Right lobe of liver (tissue), 6 donors: ENCODE measurements at regions not wholly inside any gene's neighbourhood (a gene's known extent, or its start where the extent isn't known, plus 50 kb on each side); places are given as distances from the start of the nearest gene placed in this dataset.

Experiments used
- ATAC-seq, 4 donors: fragments of 200-7000 bp; cut with Tn5 transposase; one replicate each; pipeline ENCODE4 v1.9.1; 2020; ENCODE audit warnings: mild to moderate bottlenecking in 4 of 4, moderate library complexity in 4 of 4
- DNase-seq, 3 donors: peaks; one replicate each; pipeline ENCODE4 v3.0.0-alpha.2; 2020
- H3K27ac ChIP-seq, 3 donors: fragments of 200-600 bp; one replicate each; pipeline ENCODE4 v1.8.0; 2022
- H3K27me3 ChIP-seq, 2 donors: fragments of 200-600 bp; one replicate each; pipeline ENCODE4 v1.8.0; 2022
- H3K36me3 ChIP-seq, 4 donors: fragments of 200-600 bp; sonication (generic) in 1 of 4; one replicate each; pipeline versions ENCODE4 v1.5.1 to v1.8.0; 2017 to 2022; ENCODE audit warnings: control low read depth in 1 of 4
- H3K4me1 ChIP-seq, 4 donors: fragments of 200-600 bp; sonication (generic) in 1 of 4; one replicate each; pipeline versions ENCODE4 v1.5.1 to v1.8.0; 2017 to 2022; ENCODE audit warnings: control low read depth in 1 of 4
- H3K4me3 ChIP-seq, 3 donors: fragments of 200-600 bp; one replicate each; pipeline ENCODE4 v1.8.0; 2022
- H3K9me3 ChIP-seq, 4 donors: fragments of 200-600 bp; sonication (generic) in 1 of 4; one replicate each; pipeline versions ENCODE4 v1.5.1 to v1.8.0; 2017 to 2022; ENCODE audit warnings: control low read depth in 1 of 4
- CTCF ChIP-seq, 4 donors: fragments of 200-600 bp in 3 of 4; fragments of 450-650 bp in 1 of 4; IDR thresholded peaks; one replicate each; pipeline versions ENCODE4 v1.5.1 to v1.8.0; 2016 to 2022; ENCODE audit warnings: antibody characterized with exemption in 4 of 4, mild to moderate bottlenecking in 2 of 4
- POLR2A ChIP-seq: fragments of 450-650 bp; IDR thresholded peaks from one replicate; pipeline ENCODE4 v1.6.1; 2017; ENCODE audit warnings: antibody characterized with exemption, mild to moderate bottlenecking
- whole genome bisulfite sequencing: methylation state at CpG from one replicate; pipeline ENCODE4 v1.1.6; 2018; ENCODE audit warnings: low coverage, low lambda C conversion rate; ENCODE audit not compliant: insufficient coverage; ENCODE audit errors: missing lambda C conversion rate; 5-methylcytosine and 5-hydroxymethylcytosine counted together
- intact Hi-C, 2 donors: fragments of 100-400 bp; cut with DNase I; formaldehyde crosslinking; loops; one replicate each; pipeline versions ENCODE4 v1.11.2 to v1.14.1; 2022
- donor health status: DM: no; HTN: yes; CAD: no.
- donor health status: DM: no; HTN: no; CAD: no.
- donor health status: DM: no; HTN: no; CAD: no.
- donor health status: DM: no; HTN: yes; CAD: no.
- donor health status: DM: no; HTN: yes; CAD: no.

- Histone ChIP-seq H3K36me3 (no peaks in the 10 kb centered on the region), H3K4me1 (no peaks in the 10 kb centered on the region), H3K4me3 (no peak overlapping the region), H3K27ac (no peak overlapping the region), H3K27me3 (no peaks in the 10 kb centered on the region), H3K9me3 (no peaks in the 10 kb centered on the region)
- intact Hi-C loops: no loop called here
- DNase-seq (no peak), ATAC-seq (no peak)
- TF ChIP-seq CTCF (IDR thresholded peaks at IDR 0.05) (no peak), POLR2A (no peak)
These were observed 991.2 kb downstream of the VRK1 start for GRCh38 chr14:97788364-97788763.

GRCh38 chr14:97788846-97789526 lies 991.8 kb downstream of the VRK1 start:
- no peak for DNase-seq
- intact Hi-C loops: no loop called here
- Histone ChIP-seq H3K4me3 (no peak overlapping the region), H3K36me3 (no peaks in the 10 kb centered on the region), H3K27ac (no peak overlapping the region), H3K4me1 (no peaks in the 10 kb centered on the region), H3K27me3 (no peaks in the 10 kb centered on the region), H3K9me3 (no peaks in the 10 kb centered on the region)
- WGBS: 82% methylated on average over 7 of the region's 7 CpGs
- TF ChIP-seq POLR2A (no peak), CTCF (IDR thresholded peaks at IDR 0.05) (no peak)
- no peak for ATAC-seq

- ATAC-seq (no peak), DNase-seq (no peak)
- H3K9me3 ChIP-seq: no peaks in the 10 kb centered on the region
- H3K4me3 ChIP-seq: no peak overlapping the region
- no peaks in the 10 kb centered on the region for H3K36me3 ChIP-seq
- TF ChIP-seq POLR2A (no peak), CTCF (IDR thresholded peaks at IDR 0.05) (no peak)
- H3K4me1 ChIP-seq: no peaks in the 10 kb centered on the region
- intact Hi-C loops: no loop called here
- 48% methylated on average over 6 of the region's 6 CpGs for WGBS
- no peak overlapping the region for H3K27ac ChIP-seq
- no peaks in the 10 kb centered on the region for H3K27me3 ChIP-seq
These were observed 993.9 kb downstream of the VRK1 start for GRCh38 chr14:97791072-97791471.

- Histone ChIP-seq H3K36me3 (no peaks in the 10 kb centered on the region), H3K4me1 (no peaks in the 10 kb centered on the region), H3K9me3 (no peaks in the 10 kb centered on the region), H3K27ac (no peak overlapping the region), H3K4me3 (no peak overlapping the region), H3K27me3 (no peaks in the 10 kb centered on the region)
- intact Hi-C loops: no loop called here
- TF ChIP-seq CTCF (IDR thresholded peaks at IDR 0.05): no peak
- no peak for TF ChIP-seq POLR2A
- WGBS: 73% methylated on average over 3 of the region's 8 CpGs
- no peak for ATAC-seq
- DNase-seq: no peak
These were observed 994.7 kb downstream of the VRK1 start for GRCh38 chr14:97791906-97792305.

GRCh38 chr14:97796511-97796910 lies 999.3 kb downstream of the VRK1 start:
- Histone ChIP-seq H3K4me1 (no peaks in the 10 kb centered on the region), H3K36me3 (no peaks in the 10 kb centered on the region), H3K27me3 (no peaks in the 10 kb centered on the region), H3K9me3 (no peaks in the 10 kb centered on the region), H3K4me3 (no peak overlapping the region), H3K27ac (no peak overlapping the region)
- TF ChIP-seq POLR2A (no peak), CTCF (IDR thresholded peaks at IDR 0.05) (no peak)
- WGBS: 27% methylated on average over 5 of the region's 5 CpGs
- DNase-seq (no peak), ATAC-seq (no peak)
- intact Hi-C loops: no loop called here
